ENCODE measurements at regions not wholly inside any gene's neighbourhood (a gene's known extent, or its start where the extent isn't known, plus 50 kb on each side); places are given as distances from the start of the nearest gene placed in this dataset.

DNA sequence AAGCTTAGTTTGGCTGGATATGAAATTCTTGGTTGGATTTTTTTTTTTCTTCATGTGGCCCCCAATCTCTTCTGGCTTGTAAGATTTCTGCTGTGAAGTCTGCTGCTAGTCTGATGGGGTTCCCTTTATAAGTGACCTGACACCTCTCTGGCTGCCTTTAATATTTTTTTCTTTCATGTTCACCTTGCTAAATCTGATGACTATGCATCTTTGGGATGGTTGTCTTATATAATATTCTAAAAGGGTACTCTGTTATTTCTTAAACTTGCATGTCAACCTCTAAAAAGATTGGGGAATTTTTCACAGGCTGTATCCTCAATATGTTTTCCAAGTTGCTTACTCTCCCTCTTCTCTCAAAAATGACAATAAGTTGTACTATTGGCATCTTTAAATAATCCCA, 500.0 kb downstream of the CAAP1 start:
- TF ChIP-seq, protein P1, sequence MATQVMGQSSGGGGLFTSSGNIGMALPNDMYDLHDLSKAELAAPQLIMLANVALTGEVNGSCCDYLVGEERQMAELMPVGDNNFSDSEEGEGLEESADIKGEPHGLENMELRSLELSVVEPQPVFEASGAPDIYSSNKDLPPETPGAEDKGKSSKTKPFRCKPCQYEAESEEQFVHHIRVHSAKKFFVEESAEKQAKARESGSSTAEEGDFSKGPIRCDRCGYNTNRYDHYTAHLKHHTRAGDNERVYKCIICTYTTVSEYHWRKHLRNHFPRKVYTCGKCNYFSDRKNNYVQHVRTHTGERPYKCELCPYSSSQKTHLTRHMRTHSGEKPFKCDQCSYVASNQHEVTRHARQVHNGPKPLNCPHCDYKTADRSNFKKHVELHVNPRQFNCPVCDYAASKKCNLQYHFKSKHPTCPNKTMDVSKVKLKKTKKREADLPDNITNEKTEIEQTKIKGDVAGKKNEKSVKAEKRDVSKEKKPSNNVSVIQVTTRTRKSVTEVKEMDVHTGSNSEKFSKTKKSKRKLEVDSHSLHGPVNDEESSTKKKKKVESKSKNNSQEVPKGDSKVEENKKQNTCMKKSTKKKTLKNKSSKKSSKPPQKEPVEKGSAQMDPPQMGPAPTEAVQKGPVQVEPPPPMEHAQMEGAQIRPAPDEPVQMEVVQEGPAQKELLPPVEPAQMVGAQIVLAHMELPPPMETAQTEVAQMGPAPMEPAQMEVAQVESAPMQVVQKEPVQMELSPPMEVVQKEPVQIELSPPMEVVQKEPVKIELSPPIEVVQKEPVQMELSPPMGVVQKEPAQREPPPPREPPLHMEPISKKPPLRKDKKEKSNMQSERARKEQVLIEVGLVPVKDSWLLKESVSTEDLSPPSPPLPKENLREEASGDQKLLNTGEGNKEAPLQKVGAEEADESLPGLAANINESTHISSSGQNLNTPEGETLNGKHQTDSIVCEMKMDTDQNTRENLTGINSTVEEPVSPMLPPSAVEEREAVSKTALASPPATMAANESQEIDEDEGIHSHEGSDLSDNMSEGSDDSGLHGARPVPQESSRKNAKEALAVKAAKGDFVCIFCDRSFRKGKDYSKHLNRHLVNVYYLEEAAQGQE (IDR thresholded peaks at IDR 0.05; ENCODE audit: low read depth), result no peak
- TF ChIP-seq TCF12 (IDR thresholded peaks at IDR 0.05; ENCODE audit: low read depth) (no peak), NFIC (IDR thresholded peaks at IDR 0.05) (no peak), RAD21 (IDR thresholded peaks at IDR 0.05; ENCODE audit: low read depth) (no peak), ZBTB7A (IDR thresholded peaks at IDR 0.05; ENCODE audit: low read depth) (no peak)
- TF ChIP-seq, protein P2, sequence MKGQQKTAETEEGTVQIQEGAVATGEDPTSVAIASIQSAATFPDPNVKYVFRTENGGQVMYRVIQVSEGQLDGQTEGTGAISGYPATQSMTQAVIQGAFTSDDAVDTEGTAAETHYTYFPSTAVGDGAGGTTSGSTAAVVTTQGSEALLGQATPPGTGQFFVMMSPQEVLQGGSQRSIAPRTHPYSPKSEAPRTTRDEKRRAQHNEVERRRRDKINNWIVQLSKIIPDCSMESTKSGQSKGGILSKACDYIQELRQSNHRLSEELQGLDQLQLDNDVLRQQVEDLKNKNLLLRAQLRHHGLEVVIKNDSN (IDR thresholded peaks at IDR 0.05), result no peak

DNA sequence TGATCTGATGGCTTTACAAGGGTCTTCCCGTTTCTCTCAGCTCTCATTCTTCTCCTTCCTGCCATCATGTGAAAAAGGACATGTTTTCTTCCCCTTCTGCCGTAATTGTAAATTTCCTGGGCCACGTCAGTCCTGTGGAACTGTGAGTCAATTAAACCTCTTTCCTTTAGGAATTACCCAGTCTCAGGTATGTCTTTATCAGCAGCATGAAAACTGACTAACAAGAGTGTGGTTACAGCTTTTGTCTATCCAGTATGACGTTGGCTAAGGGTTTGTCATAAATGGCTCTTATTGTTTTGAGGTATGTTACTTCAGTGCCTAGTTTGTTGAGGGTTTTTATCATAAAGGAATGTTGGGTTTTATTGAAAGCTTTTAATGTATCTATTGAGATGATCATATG, 501.6 kb downstream of the CAAP1 start:
- TF ChIP-seq RAD21 (IDR thresholded peaks at IDR 0.05; ENCODE audit: low read depth) (no peak), TCF12 (IDR thresholded peaks at IDR 0.05; ENCODE audit: low read depth) (no peak), ZBTB7A (IDR thresholded peaks at IDR 0.05; ENCODE audit: low read depth) (no peak), FOXM1 (IDR thresholded peaks at IDR 0.05; ENCODE audit: borderline replicate concordance, low read depth) (no peak), CEBPB (IDR thresholded peaks at IDR 0.05) (no peak), NFIC (IDR thresholded peaks at IDR 0.05) (no peak), TEAD4 (IDR thresholded peaks at IDR 0.05) (no peak), CREB1 (IDR thresholded peaks at IDR 0.05; ENCODE audit: low read depth) (no peak), EGR1 (IDR thresholded peaks at IDR 0.05) (no peak), TAF1 (IDR thresholded peaks at IDR 0.05; ENCODE audit: low read depth) (no peak), EP300 (IDR thresholded peaks at IDR 0.05; ENCODE audit: borderline replicate concordance) (no peak), YY1 (IDR thresholded peaks at IDR 0.05; ENCODE audit: low read depth) (no peak)
- TF ChIP-seq, protein P3, sequence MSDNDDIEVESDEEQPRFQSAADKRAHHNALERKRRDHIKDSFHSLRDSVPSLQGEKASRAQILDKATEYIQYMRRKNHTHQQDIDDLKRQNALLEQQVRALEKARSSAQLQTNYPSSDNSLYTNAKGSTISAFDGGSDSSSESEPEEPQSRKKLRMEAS (IDR thresholded peaks at IDR 0.05), result no peak
- TF ChIP-seq, protein P2 (IDR thresholded peaks at IDR 0.05), result no peak
- TF ChIP-seq, protein P1 (IDR thresholded peaks at IDR 0.05; ENCODE audit: low read depth), result no peak

DNA sequence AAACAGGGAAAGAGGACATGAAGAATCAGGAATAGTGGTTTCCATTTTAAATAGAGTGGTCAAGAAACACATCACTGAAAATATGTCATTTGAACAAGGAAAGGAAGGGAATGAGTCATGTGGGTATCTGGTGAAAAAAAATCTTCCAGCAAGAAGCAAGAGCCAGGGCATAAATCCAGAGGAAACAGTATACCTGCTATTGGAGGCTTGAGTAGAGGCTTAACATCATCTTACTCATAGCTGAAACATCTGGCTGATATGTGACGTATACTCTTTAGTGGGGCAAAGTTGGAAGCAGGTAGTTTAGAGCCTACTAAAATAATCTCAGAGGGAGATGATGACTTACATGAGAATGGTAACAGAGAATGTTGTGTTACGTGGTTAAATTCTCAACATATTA, 517.2 kb downstream of the CAAP1 start:
- TF ChIP-seq CREB1 (IDR thresholded peaks at IDR 0.05; ENCODE audit: low read depth), result no peak
- no peak for TF ChIP-seq TCF12 (IDR thresholded peaks at IDR 0.05; ENCODE audit: low read depth)
- TF ChIP-seq TAF1 (IDR thresholded peaks at IDR 0.05; ENCODE audit: low read depth), result no peak

DNA sequence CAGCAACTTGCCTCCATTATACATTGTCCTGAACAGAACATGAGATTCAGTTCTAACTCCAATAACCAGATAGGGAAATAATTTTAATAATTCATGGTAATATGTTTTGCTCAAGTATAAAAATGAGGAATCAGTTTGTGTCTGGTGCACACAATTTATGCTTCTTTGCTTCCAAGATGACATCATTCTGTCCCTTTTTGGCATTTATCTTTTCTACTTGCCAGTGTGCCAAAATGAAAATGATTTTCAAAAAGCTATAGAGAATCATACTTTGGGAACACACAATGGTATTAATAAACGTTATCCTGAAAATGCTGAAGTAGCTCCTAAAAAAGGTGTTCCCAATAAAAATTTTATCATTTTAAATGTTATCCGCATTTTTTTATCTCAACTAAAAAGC, 519.0 kb downstream of the CAAP1 start:
- TF ChIP-seq ZBTB7A (IDR thresholded peaks at IDR 0.05; ENCODE audit: low read depth) (no peak), TCF12 (IDR thresholded peaks at IDR 0.05; ENCODE audit: low read depth) (no peak), CEBPB (IDR thresholded peaks at IDR 0.05) (no peak)

DNA sequence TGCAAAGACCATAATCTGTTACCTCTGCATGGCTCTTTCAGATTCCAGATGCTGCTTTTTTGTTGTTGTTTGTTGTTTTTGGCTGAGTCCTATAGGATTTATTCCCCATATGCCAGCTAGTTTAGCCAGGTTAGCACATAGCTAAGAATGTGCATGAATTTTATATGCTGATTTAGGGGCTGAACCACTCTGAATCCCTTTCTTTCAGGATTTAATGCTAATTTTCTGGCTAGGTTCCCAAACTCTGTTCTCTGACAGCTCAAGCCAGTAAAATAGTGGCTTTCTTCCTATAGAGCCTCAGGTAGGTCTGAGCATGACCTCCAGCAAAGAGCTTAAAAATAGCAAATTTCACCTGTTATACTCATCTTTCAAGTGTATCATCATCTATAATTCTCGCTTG, 521.4 kb downstream of the CAAP1 start:
- TF ChIP-seq CREB1 (IDR thresholded peaks at IDR 0.05; ENCODE audit: low read depth) (no peak), EGR1 (IDR thresholded peaks at IDR 0.05) (no peak)

DNA sequence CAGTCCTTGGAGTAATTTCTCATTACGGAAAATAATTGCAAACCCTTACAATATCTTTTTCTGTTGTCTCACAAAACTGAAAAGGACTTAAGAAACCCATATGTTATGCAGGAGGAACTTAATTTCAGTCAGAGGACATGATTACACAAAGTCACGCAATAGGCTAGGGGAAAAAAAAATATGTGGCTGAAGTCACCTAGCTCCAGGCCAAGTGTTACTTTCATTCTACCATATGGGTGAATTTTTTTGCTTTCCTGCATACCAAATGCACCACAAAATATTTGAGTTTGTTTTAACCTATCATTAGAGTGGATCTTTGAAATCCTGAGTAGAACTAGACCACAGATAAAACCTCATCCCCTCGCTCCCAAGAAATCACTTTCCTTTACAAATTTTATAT, 523.5 kb downstream of the CAAP1 start:
- no peak for TF ChIP-seq TEAD4 (IDR thresholded peaks at IDR 0.05)
- TF ChIP-seq EP300 (IDR thresholded peaks at IDR 0.05; ENCODE audit: borderline replicate concordance), result no peak
- TF ChIP-seq ZBTB7A (IDR thresholded peaks at IDR 0.05; ENCODE audit: low read depth), result no peak
- no peak for TF ChIP-seq RAD21 (IDR thresholded peaks at IDR 0.05; ENCODE audit: low read depth)
- no peak for TF ChIP-seq TCF12 (IDR thresholded peaks at IDR 0.05; ENCODE audit: low read depth)
- no peak for TF ChIP-seq CREB1 (IDR thresholded peaks at IDR 0.05; ENCODE audit: low read depth)
- no peak for TF ChIP-seq CEBPB (IDR thresholded peaks at IDR 0.05)
- TF ChIP-seq, protein P1 (IDR thresholded peaks at IDR 0.05; ENCODE audit: low read depth), result no peak
- TF ChIP-seq EGR1 (IDR thresholded peaks at IDR 0.05), result no peak
- TF ChIP-seq FOXM1 (IDR thresholded peaks at IDR 0.05; ENCODE audit: borderline replicate concordance, low read depth), result no peak
- TF ChIP-seq, protein P3 (IDR thresholded peaks at IDR 0.05), result no peak
- TF ChIP-seq, protein P2 (IDR thresholded peaks at IDR 0.05), result no peak
- TF ChIP-seq YY1 (IDR thresholded peaks at IDR 0.05; ENCODE audit: low read depth), result no peak
- TF ChIP-seq NFIC (IDR thresholded peaks at IDR 0.05), result no peak
- TF ChIP-seq TAF1 (IDR thresholded peaks at IDR 0.05; ENCODE audit: low read depth), result no peak

All from Ishikawa (cell line).